OCI-LY1 (cell line): ENCODE measurements at regions not wholly inside any gene's neighbourhood (a gene's known extent, or its start where the extent isn't known, plus 50 kb on each side); places are given as distances from the start of the nearest gene placed in this dataset.

Experiments
- H2AFZ ChIP-seq: fragments of 200-600 bp; sonication (generic), shearing (Covaris generic); 2 replicates; pipeline ENCODE4 v1.6.0; 2014; ENCODE audit warnings: antibody characterized with exemption, mild to moderate bottlenecking, low read length
- H3F3A ChIP-seq: fragments of 200-600 bp; sonication (generic), shearing (Covaris generic); 2 replicates; pipeline ENCODE4 v1.6.0; 2014; ENCODE audit warnings: mild to moderate bottlenecking, antibody characterized with exemption, low read length, moderate library complexity; ENCODE audit not compliant: insufficient read depth
- H3K27ac ChIP-seq: fragments of 200-600 bp; sonication (generic); 2 replicates; pipeline ENCODE4 v1.5.1; 2014; ENCODE audit warnings: low read length, mixed run types, mild to moderate bottlenecking, low read depth; ENCODE audit not compliant: poor library complexity, severe bottlenecking
- H3K27me3 ChIP-seq: fragments of 200-600 bp; sonication (generic); 2 replicates; pipeline ENCODE4 v1.6.0; 2014; ENCODE audit warnings: antibody characterized with exemption, mild to moderate bottlenecking, low read length, moderate library complexity; ENCODE audit not compliant: insufficient read depth
- H3K36me3 ChIP-seq: fragments of 200-600 bp; sonication (generic); 2 replicates; pipeline ENCODE4 v1.6.1; 2014; ENCODE audit warnings: mild to moderate bottlenecking, antibody characterized with exemption, low read length, moderate library complexity, mixed read lengths; ENCODE audit not compliant: insufficient read depth
- H3K4me1 ChIP-seq: fragments of 200-600 bp; sonication (generic); 2 replicates; pipeline ENCODE4 v1.5.1; 2014; ENCODE audit warnings: mild to moderate bottlenecking, low read length, moderate library complexity; ENCODE audit not compliant: insufficient read depth, severe bottlenecking
- H3K4me2 ChIP-seq: fragments of 200-600 bp; sonication (generic), shearing (Covaris generic); 2 replicates; pipeline ENCODE4 v1.6.1; 2014; ENCODE audit warnings: low read length
- H3K4me3 ChIP-seq: fragments of 200-600 bp; sonication (generic); 2 replicates; pipeline ENCODE4 v1.5.1; 2014; ENCODE audit warnings: low read length, low read depth, mild to moderate bottlenecking, mixed read lengths; ENCODE audit not compliant: poor library complexity, severe bottlenecking
- H3K79me2 ChIP-seq: fragments of 200-600 bp; shearing (Covaris generic); 2 replicates; pipeline ENCODE4 v1.6.1; 2016; ENCODE audit warnings: mixed run types, low read length, mixed read lengths; ENCODE audit not compliant: insufficient read depth
- H3K9ac ChIP-seq: fragments of 200-600 bp; sonication (generic), shearing (Covaris generic); 2 replicates; pipeline ENCODE4 v1.6.1; 2014; ENCODE audit warnings: mild to moderate bottlenecking, low read length, mixed read lengths
- H3K9me2 ChIP-seq: fragments of 200-600 bp; sonication (generic), shearing (Covaris generic); 2 replicates; pipeline ENCODE4 v1.6.1; 2014; ENCODE audit warnings: low read depth, mild to moderate bottlenecking, low read length, mixed read lengths
- H3K9me3 ChIP-seq: fragments of 200-600 bp; shearing (Covaris generic); 2 replicates; pipeline ENCODE4 v1.6.1; 2014; ENCODE audit warnings: low read length, mixed read lengths
- H4K20me1 ChIP-seq: fragments of 200-600 bp; sonication (generic), shearing (Covaris generic); 2 replicates; pipeline ENCODE4 v1.6.0; 2016; ENCODE audit warnings: mild to moderate bottlenecking, low read length; ENCODE audit not compliant: insufficient read depth
- EZH2 ChIP-seq: fragments of 200-600 bp; sonication (generic), shearing (Covaris generic); IDR thresholded peaks from 2 replicates; pipeline ENCODE4 v1.8.0; 2017; ENCODE audit warnings: borderline replicate concordance, mixed run types, mild to moderate bottlenecking, antibody characterized with exemption, low read length, moderate library complexity, mixed read lengths
- TF ChIP-seq, protein P1 (sequence below): fragments of 200-600 bp; sonication (generic), shearing (Covaris generic); IDR thresholded peaks from 2 replicates; pipeline ENCODE4 v1.5.1; 2017; ENCODE audit warnings: mild to moderate bottlenecking, antibody characterized with exemption, low read length, moderate library complexity, mixed read lengths

GRCh38 chr2:207286106-207286505 lies 120.4 kb upstream of the KLF7 start:
- no peaks in the 10 kb centered on the region for H3K79me2 ChIP-seq
- no peaks in the 10 kb centered on the region for H3K9me3 ChIP-seq
- H3K4me1 ChIP-seq, result no peaks in the 10 kb centered on the region
- H4K20me1 ChIP-seq, result no peaks in the 10 kb centered on the region
- H2AFZ ChIP-seq, result no peak overlapping the region
- no peaks in the 10 kb centered on the region for H3F3A ChIP-seq
- H3K4me2 ChIP-seq, result no peak overlapping the region
- H3K4me3 ChIP-seq, result no peak overlapping the region
- no peaks in the 10 kb centered on the region for H3K36me3 ChIP-seq
- no peak overlapping the region for H3K9ac ChIP-seq
- TF ChIP-seq, protein P1, sequence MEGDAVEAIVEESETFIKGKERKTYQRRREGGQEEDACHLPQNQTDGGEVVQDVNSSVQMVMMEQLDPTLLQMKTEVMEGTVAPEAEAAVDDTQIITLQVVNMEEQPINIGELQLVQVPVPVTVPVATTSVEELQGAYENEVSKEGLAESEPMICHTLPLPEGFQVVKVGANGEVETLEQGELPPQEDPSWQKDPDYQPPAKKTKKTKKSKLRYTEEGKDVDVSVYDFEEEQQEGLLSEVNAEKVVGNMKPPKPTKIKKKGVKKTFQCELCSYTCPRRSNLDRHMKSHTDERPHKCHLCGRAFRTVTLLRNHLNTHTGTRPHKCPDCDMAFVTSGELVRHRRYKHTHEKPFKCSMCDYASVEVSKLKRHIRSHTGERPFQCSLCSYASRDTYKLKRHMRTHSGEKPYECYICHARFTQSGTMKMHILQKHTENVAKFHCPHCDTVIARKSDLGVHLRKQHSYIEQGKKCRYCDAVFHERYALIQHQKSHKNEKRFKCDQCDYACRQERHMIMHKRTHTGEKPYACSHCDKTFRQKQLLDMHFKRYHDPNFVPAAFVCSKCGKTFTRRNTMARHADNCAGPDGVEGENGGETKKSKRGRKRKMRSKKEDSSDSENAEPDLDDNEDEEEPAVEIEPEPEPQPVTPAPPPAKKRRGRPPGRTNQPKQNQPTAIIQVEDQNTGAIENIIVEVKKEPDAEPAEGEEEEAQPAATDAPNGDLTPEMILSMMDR, result no peak
- no peak for TF ChIP-seq EZH2
- H3K9me2 ChIP-seq, result no peaks in the 10 kb centered on the region
- no peaks in the 10 kb centered on the region for H3K27me3 ChIP-seq
- no peak overlapping the region for H3K27ac ChIP-seq

GRCh38 chr2:207288628-207289027 lies 122.9 kb upstream of the KLF7 start:
- Histone ChIP-seq H3K4me3 (no peak overlapping the region), H2AFZ (no peak overlapping the region), H3K9ac (no peak overlapping the region), H3F3A (no peaks in the 10 kb centered on the region), H4K20me1 (no peaks in the 10 kb centered on the region), H3K27ac (no peak overlapping the region), H3K4me2 (no peak overlapping the region), H3K4me1 (no peaks in the 10 kb centered on the region), H3K27me3 (no peaks in the 10 kb centered on the region), H3K36me3 (no peaks in the 10 kb centered on the region), H3K79me2 (no peaks in the 10 kb centered on the region), H3K9me3 (no peaks in the 10 kb centered on the region), H3K9me2 (no peaks in the 10 kb centered on the region)
- TF ChIP-seq, protein P1, result no peak
- TF ChIP-seq EZH2, result no peak

GRCh38 chr2:207289295-207290018 lies 123.7 kb upstream of the KLF7 start:
- H4K20me1 ChIP-seq, result no peaks in the 10 kb centered on the region
- H3K4me1 ChIP-seq, result no peaks in the 10 kb centered on the region
- no peaks in the 10 kb centered on the region for H3K9me3 ChIP-seq
- no peaks in the 10 kb centered on the region for H3K79me2 ChIP-seq
- H3K9me2 ChIP-seq, result no peaks in the 10 kb centered on the region
- no peak overlapping the region for H3K4me2 ChIP-seq
- no peaks in the 10 kb centered on the region for H3F3A ChIP-seq
- H3K4me3 ChIP-seq, result no peak overlapping the region
- no peak overlapping the region for H3K27ac ChIP-seq
- TF ChIP-seq EZH2, result no peak
- TF ChIP-seq, protein P1, result no peak
- no peaks in the 10 kb centered on the region for H3K36me3 ChIP-seq
- no peak overlapping the region for H2AFZ ChIP-seq
- H3K27me3 ChIP-seq, result no peaks in the 10 kb centered on the region
- H3K9ac ChIP-seq, result no peak overlapping the region
